ENCODE measurements at regions not wholly inside any gene's neighbourhood (a gene's known extent, or its start where the extent isn't known, plus 50 kb on each side); places are given as distances from the start of the nearest gene placed in this dataset.

GRCh38 chr13:53522034-53522433 is 493.4 kb downstream of the OLFM4 start:
- H3K4me3 ChIP-seq (ENCODE audit: extremely low read depth in 1 of 4, insufficient read depth in 2 of 4, low read depth in 3 of 4, low read length in 4 of 4): no peak overlapping the region
- FAIRE-seq: no peak
- H3K23ac ChIP-seq (ENCODE audit: insufficient read length): no peak overlapping the region
- no peak overlapping the region for H4K5ac ChIP-seq (ENCODE audit: insufficient read length, low read depth, low read length)
- ChIA-PET CTCF (ENCODE audit: partially characterized antibody) (no interaction called here), POLR2A (ENCODE audit: partially characterized antibody) (no interaction called here)
- H3K27ac ChIP-seq (ENCODE audit: low read depth, low read length): no peak overlapping the region
- no peak overlapping the region for H2AFZ ChIP-seq (ENCODE audit: low read length)
- no peak overlapping the region for H2BK20ac ChIP-seq (ENCODE audit: low read length)
- H3K4me1 ChIP-seq (replicated peaks in 1 of 4; ENCODE audit: control insufficient read depth in 3 of 4, insufficient read depth in 4 of 4, low read length in 3 of 4): peaks cover 0 to 6% (median 5%) of the 10 kb centered on the region in 4 experiments; a peak in 5 of 7 replicates
- no peak overlapping the region for H3K14ac ChIP-seq (ENCODE audit: insufficient read length)
- H3K9ac ChIP-seq (replicated peaks in 1 of 4; ENCODE audit: extremely low read depth in 1 of 4, low read depth in 3 of 4, low read length in 3 of 4): no peak overlapping the region
- H2BK5ac ChIP-seq (ENCODE audit: low read depth, low read length): no peak overlapping the region
- H2BK120ac ChIP-seq (replicated peaks; ENCODE audit: low read depth, low read length): no peak overlapping the region
- H4K20me1 ChIP-seq (replicated peaks in 1 of 2; ENCODE audit: control insufficient read depth in 1 of 2, insufficient read depth in 2 of 2, low read length in 2 of 2): no peaks in the 10 kb centered on the region
- H3K4ac ChIP-seq (replicated peaks; ENCODE audit: insufficient read length, low read depth, low read length): no peak overlapping the region
- H2BK15ac ChIP-seq (ENCODE audit: low read length): no peak overlapping the region
- DNase-seq (ENCODE audit: low read depth in 1 of 2, low spot score in 2 of 2): no peak
- no peaks in the 10 kb centered on the region; the same call in 1 of the 2 replicates for H3K79me1 ChIP-seq (ENCODE audit: low read depth, low read length)
- H3K23me2 ChIP-seq (ENCODE audit: low read depth, low read length): no peaks in the 10 kb centered on the region
- H3K9me3 ChIP-seq (ENCODE audit: insufficient read depth in 2 of 2, low read depth in 1 of 2, low read length in 1 of 2): no peaks in the 10 kb centered on the region
- no peak overlapping the region for H3K18ac ChIP-seq (ENCODE audit: extremely low read depth, low read length)
- no peaks in the 10 kb centered on the region for H3K36me3 ChIP-seq (ENCODE audit: control insufficient read depth in 2 of 4, insufficient read depth in 4 of 4, low read length in 3 of 4)
- no peak overlapping the region for H3K4me2 ChIP-seq (ENCODE audit: insufficient read depth in 1 of 2, low read depth in 2 of 2, low read length in 2 of 2)
- no peak overlapping the region for H3K56ac ChIP-seq (replicated peaks; ENCODE audit: insufficient read length, low read depth, low read length)
- H2AK5ac ChIP-seq (ENCODE audit: low read depth, low read length): no peak overlapping the region
- H2BK12ac ChIP-seq (ENCODE audit: low read depth, low read length): no peak overlapping the region
- no peak overlapping the region for H4K91ac ChIP-seq (replicated peaks; ENCODE audit: insufficient read length, low read length)
- no peaks in the 10 kb centered on the region for H3K27me3 ChIP-seq (replicated peaks in 1 of 4; ENCODE audit: control insufficient read depth in 3 of 4, extremely low read depth in 1 of 4, insufficient read depth in 3 of 4, low read length in 3 of 4)
- no peak overlapping the region for H4K8ac ChIP-seq (ENCODE audit: extremely low read depth, insufficient read depth, low read length)
- H3K79me2 ChIP-seq (ENCODE audit: control insufficient read depth in 1 of 2, insufficient read depth in 2 of 2, low read length in 2 of 2): no peaks in the 10 kb centered on the region
- TF ChIP-seq POLR2AphosphoS5 (IDR thresholded peaks at IDR 0.05; ENCODE audit: low read depth, low read length): no peak
- TF ChIP-seq SP1 (IDR thresholded peaks at IDR 0.05; ENCODE audit: low read depth, low read length): no peak
- no peak for TF ChIP-seq BRCA1 (IDR thresholded peaks at IDR 0.05; ENCODE audit: low read depth, low read length)
- TF ChIP-seq KDM5A (IDR thresholded peaks at IDR 0.05; ENCODE audit: low read length): no peak
- no peak for TF ChIP-seq TBP (IDR thresholded peaks at IDR 0.05; ENCODE audit: low read depth, low read length)
- no peak for TF ChIP-seq MAFK (IDR thresholded peaks at IDR 0.05; ENCODE audit: low read depth, low read length)
- TF ChIP-seq GTF2F1 (IDR thresholded peaks at IDR 0.05; ENCODE audit: borderline replicate concordance, low read depth, low read length): no peak
- no peak for TF ChIP-seq CBX8 (IDR thresholded peaks at IDR 0.05; ENCODE audit: borderline replicate concordance, low read depth, low read length)
- TF ChIP-seq PHF8 (conservative IDR thresholded peaks at IDR 0.05; ENCODE audit: low read depth, low read length): no peak
- TF ChIP-seq SP4 (IDR thresholded peaks at IDR 0.05; ENCODE audit: low read length): no peak
- no peak for TF ChIP-seq TEAD4 (IDR thresholded peaks at IDR 0.05; ENCODE audit: low read depth, low read length)
